Prostate gland (tissue), 2 donors: ENCODE measurements at regions not wholly inside any gene's neighbourhood (a gene's known extent, or its start where the extent isn't known, plus 50 kb on each side); places are given as distances from the start of the nearest gene placed in this dataset.

Source experiments
- DNase-seq: peaks from one replicate; pipeline ENCODE4 v3.0.0-alpha.2; 2019; ENCODE audit warnings: low spot score
- H3K27ac ChIP-seq, 2 donors: fragments of 200-600 bp; sonication (generic); 2 replicates each; pipeline ENCODE4 v1.5.1; 2017 to 2019
- H3K27me3 ChIP-seq: fragments of 200-600 bp; sonication (generic); replicated peaks from 2 replicates; pipeline ENCODE4 v1.5.1; 2019; ENCODE audit not compliant: insufficient read depth
- H3K36me3 ChIP-seq, 2 donors: fragments of 200-600 bp; sonication (generic); 1 replicate in 1 of 2; 2 replicates in 1 of 2; pipeline versions ENCODE4 v1.5.1 to v1.8.1; 2017 to 2019
- H3K4me1 ChIP-seq: fragments of 200-600 bp; sonication (generic); replicated peaks from 2 replicates; pipeline ENCODE4 v1.5.1; 2019
- H3K4me3 ChIP-seq, 2 donors: fragments of 200-600 bp; sonication (generic); 2 replicates each; pipeline ENCODE4 v1.5.1; 2017 to 2019
- H3K9me3 ChIP-seq: fragments of 200-600 bp; sonication (generic); 2 replicates; pipeline ENCODE4 v1.5.1; 2017
- POLR2A ChIP-seq: fragments of 450-650 bp; IDR thresholded peaks from one replicate; pipeline ENCODE4 v1.6.1; 2016; ENCODE audit warnings: antibody characterized with exemption, mild to moderate bottlenecking
- POLR2AphosphoS5 ChIP-seq: sonication (generic); formaldehyde crosslinking; IDR thresholded peaks from one replicate; pipeline ENCODE4 v1.6.1; 2017; ENCODE audit warnings: antibody characterized with exemption
- WGBS: methylation state at CpG from one replicate; pipeline ENCODE4 v1.1.5; 2018; 5-methylcytosine and 5-hydroxymethylcytosine counted together
- intact Hi-C: fragments of 100-400 bp; cut with DNase I; formaldehyde crosslinking; loops from one replicate; pipeline ENCODE4 v1.14.2; 2022
- TF ChIP-seq, protein P1 (sequence below), 4 experiments: fragments of 200-600 bp in 2 of 4; fragments of 450-650 bp in 2 of 4; sonication (generic) in 2 of 4; IDR thresholded peaks; 1 replicate in 3 of 4; 2 replicates in 1 of 4; pipeline ENCODE4 v1.5.1; 2016 to 2019; ENCODE audit warnings: antibody characterized with exemption in 4 of 4, mild to moderate bottlenecking in 2 of 4, moderate library complexity in 2 of 4

DNA sequence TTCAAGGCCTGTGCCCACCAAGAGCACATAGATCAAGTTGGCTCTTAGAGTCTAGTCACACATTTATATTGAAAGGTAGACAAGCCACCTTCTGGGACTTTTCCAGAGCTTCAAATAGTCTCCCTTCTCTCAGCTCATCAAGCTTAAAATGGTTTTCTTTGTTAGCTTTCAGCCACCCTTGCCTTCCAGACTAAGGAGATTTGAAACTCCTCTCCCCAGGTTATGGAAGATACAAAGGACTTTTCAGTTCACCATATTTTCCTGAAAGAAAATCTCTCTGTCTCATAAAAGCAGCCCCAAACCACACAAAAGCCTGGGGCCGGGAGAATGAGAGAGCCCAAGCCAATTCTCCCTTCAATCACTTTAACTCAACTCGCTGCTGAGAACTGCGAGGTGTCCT is 134.1 kb downstream of the ZC3H11B start:
- Histone ChIP-seq H3K27ac (no peak overlapping the region), H3K9me3 (no peaks in the 10 kb centered on the region), H3K4me3 (no peak overlapping the region), H3K27me3 (peaks cover 4% of the 10 kb centered on the region), H3K4me1 (no peaks in the 10 kb centered on the region), H3K36me3 (no peaks in the 10 kb centered on the region)
- intact Hi-C loops = no loop called here
- TF ChIP-seq, protein P1, sequence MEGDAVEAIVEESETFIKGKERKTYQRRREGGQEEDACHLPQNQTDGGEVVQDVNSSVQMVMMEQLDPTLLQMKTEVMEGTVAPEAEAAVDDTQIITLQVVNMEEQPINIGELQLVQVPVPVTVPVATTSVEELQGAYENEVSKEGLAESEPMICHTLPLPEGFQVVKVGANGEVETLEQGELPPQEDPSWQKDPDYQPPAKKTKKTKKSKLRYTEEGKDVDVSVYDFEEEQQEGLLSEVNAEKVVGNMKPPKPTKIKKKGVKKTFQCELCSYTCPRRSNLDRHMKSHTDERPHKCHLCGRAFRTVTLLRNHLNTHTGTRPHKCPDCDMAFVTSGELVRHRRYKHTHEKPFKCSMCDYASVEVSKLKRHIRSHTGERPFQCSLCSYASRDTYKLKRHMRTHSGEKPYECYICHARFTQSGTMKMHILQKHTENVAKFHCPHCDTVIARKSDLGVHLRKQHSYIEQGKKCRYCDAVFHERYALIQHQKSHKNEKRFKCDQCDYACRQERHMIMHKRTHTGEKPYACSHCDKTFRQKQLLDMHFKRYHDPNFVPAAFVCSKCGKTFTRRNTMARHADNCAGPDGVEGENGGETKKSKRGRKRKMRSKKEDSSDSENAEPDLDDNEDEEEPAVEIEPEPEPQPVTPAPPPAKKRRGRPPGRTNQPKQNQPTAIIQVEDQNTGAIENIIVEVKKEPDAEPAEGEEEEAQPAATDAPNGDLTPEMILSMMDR (IDR thresholded peaks at IDR 0.05) = no peak
- TF ChIP-seq POLR2A = no peak
- TF ChIP-seq POLR2AphosphoS5 = no peak
- WGBS = 43% methylated on average over 3 of the region's 3 CpGs
- no peak for DNase-seq

DNA sequence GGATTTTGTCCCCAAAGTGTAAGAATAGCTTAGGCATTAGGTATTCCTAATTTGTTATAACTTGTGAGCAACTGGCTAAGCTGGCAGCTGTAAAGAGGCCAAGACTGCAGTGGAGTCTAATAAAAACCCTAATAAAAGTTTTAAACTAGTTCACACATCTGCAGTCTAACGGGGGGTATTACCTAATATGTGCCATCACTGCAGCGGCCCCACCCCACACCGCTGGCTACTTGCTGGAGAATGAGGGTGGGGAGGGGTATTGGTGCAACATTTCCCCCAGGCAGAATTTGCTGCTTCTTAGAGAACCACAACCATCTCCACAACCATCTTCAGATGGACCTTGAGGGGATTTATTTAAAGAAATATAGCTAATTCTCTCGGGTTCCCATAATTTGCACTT is 135.0 kb downstream of the ZC3H11B start:
- no peak for DNase-seq
- Histone ChIP-seq H3K27me3 (peaks cover 4% of the 10 kb centered on the region), H3K36me3 (no peaks in the 10 kb centered on the region), H3K27ac (no peak overlapping the region), H3K9me3 (no peaks in the 10 kb centered on the region), H3K4me3 (no peak overlapping the region), H3K4me1 (no peaks in the 10 kb centered on the region)
- TF ChIP-seq, protein P1 (IDR thresholded peaks at IDR 0.05) = no peak
- intact Hi-C loops = no loop called here
- WGBS = 25% methylated on average over 4 of the region's 4 CpGs

DNA sequence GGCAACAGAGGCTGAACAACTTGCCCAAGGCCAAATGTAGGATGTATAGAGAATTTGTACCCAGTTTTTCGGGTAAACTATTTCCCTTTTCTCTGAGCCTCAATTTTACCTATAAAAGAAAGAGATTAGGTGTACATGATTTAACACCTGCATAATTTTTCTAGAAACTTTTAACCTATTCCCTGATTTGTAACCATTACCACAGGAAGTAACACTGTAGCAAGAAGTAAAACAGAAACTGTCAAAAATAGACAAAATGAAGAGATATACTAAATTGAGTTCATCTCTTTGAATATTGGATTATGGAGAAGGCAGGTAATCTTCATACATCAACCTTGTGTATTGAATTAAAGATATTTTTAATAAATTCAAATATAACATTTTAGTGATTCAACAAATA is 136.2 kb downstream of the ZC3H11B start:
- intact Hi-C loops = no loop called here
- TF ChIP-seq, protein P1 (IDR thresholded peaks at IDR 0.05) = no peak
- no peak for TF ChIP-seq POLR2A
- no peak for TF ChIP-seq POLR2AphosphoS5
- DNase-seq = no peak

DNA sequence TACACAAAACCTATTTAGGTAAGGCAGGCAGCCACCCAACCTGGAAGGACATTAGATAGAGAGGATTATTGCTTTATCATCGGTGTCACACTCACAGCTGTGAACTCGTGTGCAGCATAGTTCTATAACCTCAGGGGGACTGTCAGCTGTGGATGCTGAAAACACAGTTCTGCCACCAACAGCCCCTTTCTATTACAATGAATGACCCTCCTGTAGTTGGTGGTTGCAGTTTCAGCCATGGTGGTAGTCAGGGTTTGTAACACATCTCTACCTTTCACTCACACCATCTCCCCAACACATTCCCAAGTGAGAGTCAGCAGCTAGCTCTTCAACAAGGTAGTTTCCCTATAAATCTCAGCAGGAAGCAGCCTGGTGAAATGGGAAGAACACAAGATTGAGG is 136.8 kb downstream of the ZC3H11B start:
- Histone ChIP-seq H3K9me3 (no peaks in the 10 kb centered on the region), H3K27me3 (no peaks in the 10 kb centered on the region), H3K4me3 (no peak overlapping the region), H3K27ac (no peak overlapping the region), H3K36me3 (no peaks in the 10 kb centered on the region), H3K4me1 (no peaks in the 10 kb centered on the region)
- TF ChIP-seq POLR2AphosphoS5 (no peak), POLR2A (no peak)
- TF ChIP-seq, protein P1 (IDR thresholded peaks at IDR 0.05) = no peak
- intact Hi-C loops = no loop called here
- DNase-seq = no peak
- WGBS = 70% methylated on average over 2 of the region's 2 CpGs

More for the DNA sequence above, 136.2 kb downstream of the ZC3H11B start:
- peaks cover 2% of the 10 kb centered on the region for H3K27me3 ChIP-seq
- H3K4me3 ChIP-seq = no peak overlapping the region
- no peak overlapping the region for H3K27ac ChIP-seq
- H3K4me1 ChIP-seq = no peaks in the 10 kb centered on the region
- no peaks in the 10 kb centered on the region for H3K36me3 ChIP-seq
- H3K9me3 ChIP-seq = no peaks in the 10 kb centered on the region
- WGBS = 100% methylated on average over 1 of the region's 1 CpG

DNA sequence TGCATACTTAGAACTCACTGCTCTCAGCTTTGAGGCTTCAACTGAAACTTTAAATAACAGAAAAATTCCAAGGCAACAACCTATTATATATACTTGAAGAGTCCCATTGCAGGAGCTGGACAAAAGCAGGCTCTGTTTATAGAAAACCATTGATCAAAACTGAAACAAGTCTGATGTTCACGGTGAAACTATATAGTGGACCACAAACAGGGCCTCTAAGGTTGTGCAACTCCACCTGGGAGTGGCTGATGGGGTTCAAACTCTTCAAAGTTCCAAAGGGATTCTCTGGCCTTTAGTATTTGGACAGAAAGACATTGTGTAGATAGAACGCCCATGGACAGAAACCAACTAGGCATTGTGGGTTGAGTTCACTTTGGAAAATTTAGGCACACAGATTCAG is 140.3 kb downstream of the ZC3H11B start:
- Histone ChIP-seq H3K4me1 (no peaks in the 10 kb centered on the region), H3K27me3 (no peaks in the 10 kb centered on the region), H3K36me3 (no peaks in the 10 kb centered on the region), H3K9me3 (no peaks in the 10 kb centered on the region), H3K4me3 (no peak overlapping the region), H3K27ac (no peak overlapping the region)
- TF ChIP-seq, protein P1 (IDR thresholded peaks at IDR 0.05) = no peak
- TF ChIP-seq POLR2A (no peak), POLR2AphosphoS5 (no peak)
- no peak for DNase-seq
- intact Hi-C loops = no loop called here
- WGBS = 96% methylated on average over 2 of the region's 2 CpGs
